Liver (tissue), 8 donors: ENCODE measurements at regions not wholly inside any gene's neighbourhood (a gene's known extent, or its start where the extent isn't known, plus 50 kb on each side); places are given as distances from the start of the nearest gene placed in this dataset.

Experiments used
- DNase-seq: peaks from one replicate; pipeline ENCODE4 v3.0.0-alpha.2; 2017; ENCODE audit warnings: low spot score
- H3K27ac ChIP-seq, 2 donors: one replicate each; pipeline ENCODE4 v1.7.0; 2013; ENCODE audit warnings: inconsistent platforms in 2 of 2, low read length in 2 of 2, control low read depth in 1 of 2, low read depth in 1 of 2, mild to moderate bottlenecking in 1 of 2
- H3K27me3 ChIP-seq, 4 donors: one replicate each; pipeline versions ENCODE4 v1.6.1 to v1.7.0; 2013; ENCODE audit warnings: low read length in 3 of 4, inconsistent platforms in 1 of 4, mild to moderate bottlenecking in 1 of 4, moderate library complexity in 1 of 4; ENCODE audit not compliant: control insufficient read depth in 4 of 4, insufficient read depth in 4 of 4
- H3K36me3 ChIP-seq, 4 donors: one replicate each; pipeline versions ENCODE4 v1.6.1 to v1.7.0; 2013; ENCODE audit warnings: low read length in 3 of 4, mild to moderate bottlenecking in 3 of 4, low read depth in 1 of 4, moderate library complexity in 1 of 4; ENCODE audit not compliant: control insufficient read depth in 4 of 4, insufficient read depth in 3 of 4
- H3K4me1 ChIP-seq, 4 donors: one replicate each; pipeline versions ENCODE4 v1.6.1 to v1.7.0; 2013; ENCODE audit warnings: low read length in 3 of 4, mild to moderate bottlenecking in 3 of 4, moderate library complexity in 1 of 4; ENCODE audit not compliant: control insufficient read depth in 4 of 4, insufficient read depth in 4 of 4
- H3K4me3 ChIP-seq, 3 donors: one replicate each; pipeline versions ENCODE4 v1.6.1 to v1.7.0; 2013; ENCODE audit warnings: low read length in 3 of 3, control low read depth in 1 of 3, low read depth in 1 of 3, mild to moderate bottlenecking in 1 of 3
- H3K9ac ChIP-seq, 2 donors: one replicate each; pipeline ENCODE4 v1.7.0; 2013; ENCODE audit warnings: low read length in 2 of 2, mild to moderate bottlenecking in 2 of 2, moderate library complexity in 2 of 2, control low read depth in 1 of 2, low read depth in 1 of 2
- H3K9me3 ChIP-seq, 4 donors: one replicate each; pipeline versions ENCODE4 v1.6.1 to v1.7.0; 2013; ENCODE audit warnings: low read length in 3 of 4; ENCODE audit not compliant: control insufficient read depth in 4 of 4
- CTCF ChIP-seq: fragments of 150-350 bp; IDR thresholded peaks from 2 replicates; pipeline ENCODE4 v1.5.1; 2017; ENCODE audit warnings: improper control_type of control experiment, low read depth, low read length; ENCODE audit not compliant: missing input control
- EGR1 ChIP-seq, 2 donors: IDR thresholded peaks; 2 replicates each; pipeline ENCODE4 v1.6.1; 2016 to 2018; ENCODE audit warnings: antibody characterized with exemption in 2 of 2, low read depth in 2 of 2
- FOXA2 ChIP-seq: IDR thresholded peaks from 2 replicates; pipeline ENCODE4 v1.6.1; 2016; ENCODE audit warnings: antibody characterized with exemption
- GABPA ChIP-seq, 2 donors: IDR thresholded peaks in 1 of 2; conservative IDR thresholded peaks in 1 of 2; 2 replicates each; pipeline ENCODE4 v1.6.1; 2016; ENCODE audit warnings: antibody characterized with exemption in 2 of 2, mild to moderate bottlenecking in 1 of 2, moderate library complexity in 1 of 2
- HNF4G ChIP-seq: IDR thresholded peaks from 2 replicates; pipeline ENCODE4 v1.6.1; 2016; ENCODE audit warnings: antibody characterized with exemption
- JUND ChIP-seq, 2 donors: IDR thresholded peaks; 2 replicates each; pipeline ENCODE4 v1.6.1; 2016; ENCODE audit warnings: antibody characterized with exemption in 2 of 2
- MAX ChIP-seq: IDR thresholded peaks from 2 replicates; pipeline ENCODE4 v1.6.1; 2016; ENCODE audit warnings: antibody characterized with exemption
- NR2F2 ChIP-seq: IDR thresholded peaks from 2 replicates; pipeline ENCODE4 v1.6.1; 2016; ENCODE audit warnings: antibody characterized with exemption
- RAD21 ChIP-seq, 2 donors: IDR thresholded peaks; 2 replicates each; pipeline ENCODE4 v1.6.1; 2016; ENCODE audit warnings: antibody characterized with exemption in 2 of 2, mild to moderate bottlenecking in 2 of 2
- REST ChIP-seq: IDR thresholded peaks from 2 replicates; pipeline ENCODE4 v1.6.1; 2016; ENCODE audit warnings: antibody characterized with exemption, mild to moderate bottlenecking
- RXRA ChIP-seq, 2 donors: IDR thresholded peaks; 2 replicates each; pipeline ENCODE4 v1.6.1; 2017 to 2018; ENCODE audit warnings: antibody characterized with exemption in 2 of 2, mild to moderate bottlenecking in 1 of 2
- SP1 ChIP-seq: IDR thresholded peaks from 2 replicates; pipeline ENCODE4 v1.6.1; 2018; ENCODE audit warnings: antibody characterized with exemption, mild to moderate bottlenecking
- TAF1 ChIP-seq: conservative IDR thresholded peaks from 2 replicates; pipeline ENCODE4 v1.6.1; 2016; ENCODE audit warnings: antibody characterized with exemption, mild to moderate bottlenecking
- YY1 ChIP-seq: IDR thresholded peaks from 2 replicates; pipeline ENCODE4 v1.6.1; 2016; ENCODE audit warnings: antibody characterized with exemption, mild to moderate bottlenecking
- ZBTB33 ChIP-seq: IDR thresholded peaks from 2 replicates; pipeline ENCODE4 v1.6.1; 2016; ENCODE audit warnings: antibody characterized with exemption
- WGBS: extraction: QIAGEN DNeasy Blood & Tissue Kit; methylation state at CpG from one replicate; pipeline ENCODE4 v1.1.7; 2013; 5-methylcytosine and 5-hydroxymethylcytosine counted together
- donor health status: healthy.
- donor health status: healthy.
- donor health status: healthy.
- donor health status: healthy.
- donor health status: healthy.

- no peak overlapping the region for H3K27ac ChIP-seq
- peaks cover 0 to 2% (median 0%) of the 10 kb centered on the region in 4 donors for H3K9me3 ChIP-seq
- peaks cover 0 to 5% (median 2%) of the 10 kb centered on the region in 4 donors for H3K4me1 ChIP-seq
- 88% methylated on average over 4 of the region's 4 CpGs for WGBS
- DNase-seq: no peak
- no peak overlapping the region for H3K4me3 ChIP-seq
- TF ChIP-seq SP1 (no peak), FOXA2 (no peak), MAX (no peak), TAF1 (no peak), GABPA (IDR thresholded peaks at IDR 0.05 in 1 of 2, conservative IDR thresholded peaks at IDR 0.05 in 1 of 2) (no peak), HNF4G (no peak), ZBTB33 (no peak)
- no peak overlapping the region for H3K9ac ChIP-seq
- H3K27me3 ChIP-seq: no peaks in the 10 kb centered on the region
- no peaks in the 10 kb centered on the region for H3K36me3 ChIP-seq
Observed at GRCh38 chr6:99192561-99192960, 156.9 kb downstream of the FAXC start.

GRCh38 chr6:99189823-99190721, 159.4 kb downstream of the FAXC start:
- Histone ChIP-seq H3K27me3 (no peaks in the 10 kb centered on the region), H3K36me3 (no peaks in the 10 kb centered on the region), H3K9me3 (peaks cover 0 to 2% (median 0%) of the 10 kb centered on the region in 4 donors), H3K4me1 (no peaks in the 10 kb centered on the region), H3K9ac (no peak overlapping the region), H3K4me3 (no peak overlapping the region), H3K27ac (no peak overlapping the region)
- no peak for DNase-seq
- WGBS: 73% methylated on average over 7 of the region's 7 CpGs
- TF ChIP-seq MAX (no peak), RXRA (IDR thresholded peaks at IDR 0.05) (no peak), JUND (IDR thresholded peaks at IDR 0.05) (no peak), RAD21 (IDR thresholded peaks at IDR 0.05) (no peak), EGR1 (IDR thresholded peaks at IDR 0.05; ENCODE audit: low read depth in 2 of 2) (no peak), REST (no peak), YY1 (no peak), HNF4G (no peak), CTCF (no peak), ZBTB33 (no peak), GABPA (IDR thresholded peaks at IDR 0.05 in 1 of 2, conservative IDR thresholded peaks at IDR 0.05 in 1 of 2) (no peak), NR2F2 (no peak)
